GM21528 (cell line): ENCODE measurements at regions not wholly inside any gene's neighbourhood (a gene's known extent, or its start where the extent isn't known, plus 50 kb on each side); places are given as distances from the start of the nearest gene placed in this dataset.
"Not testable (repeated sequence)": the region's sequence is repeated elsewhere in the genome, so short reads cannot be mapped to it uniquely, and the experiment has no call there.

Experiments
- ATAC-seq: cut with Tn5 transposase; IDR thresholded peaks from one replicate; pipeline ENCODE4 v1.9.1; 2021; ENCODE audit warnings: mild to moderate bottlenecking, moderate library complexity; ENCODE audit not compliant: unreplicated experiment, low FRiP score

GRCh38 chr6:134537765-134538164 is 219.9 kb upstream of the SGK1 start:
- not testable (repeated sequence) for ATAC-seq

- ATAC-seq = no peak
Measured at GRCh38 chr6:134537146-134537555, 219.2 kb upstream of the SGK1 start.

GRCh38 chr6:134535831-134536230 is 217.9 kb upstream of the SGK1 start:
- ATAC-seq = no peak

- no peak for ATAC-seq
Measured at GRCh38 chr6:134534708-134535149, 216.8 kb upstream of the SGK1 start.

- no peak for ATAC-seq
Measured at GRCh38 chr6:134533991-134534390, 216.1 kb upstream of the SGK1 start.

GRCh38 chr6:134532694-134533624 is 215.0 kb upstream of the SGK1 start:
- no peak for ATAC-seq

GRCh38 chr6:134531611-134532010 is 213.7 kb upstream of the SGK1 start:
- no peak for ATAC-seq

GRCh38 chr6:134531188-134531551 is 213.3 kb upstream of the SGK1 start:
- ATAC-seq = no peak

- ATAC-seq = no peak
Measured at GRCh38 chr6:134529921-134530320, 212.0 kb upstream of the SGK1 start.

GRCh38 chr6:134529305-134529704 is 211.4 kb upstream of the SGK1 start:
- ATAC-seq = no peak

- ATAC-seq = no peak
Measured at GRCh38 chr6:134527108-134527787, 209.3 kb upstream of the SGK1 start.

- ATAC-seq = no peak
Measured at GRCh38 chr6:134525190-134525868, 207.4 kb upstream of the SGK1 start.

- ATAC-seq = no peak
Measured at GRCh38 chr6:134523903-134524650, 206.2 kb upstream of the SGK1 start.

GRCh38 chr6:134523051-134523450 is 205.1 kb upstream of the SGK1 start:
- ATAC-seq = no peak

- ATAC-seq = no peak
Measured at GRCh38 chr6:134521116-134521501, 203.2 kb upstream of the SGK1 start.

- ATAC-seq = no peak
Measured at GRCh38 chr6:134520181-134521115, 202.5 kb upstream of the SGK1 start.

- ATAC-seq = no peak
Measured at GRCh38 chr6:134519465-134519864, 201.6 kb upstream of the SGK1 start.

GRCh38 chr6:134517868-134518267 is 200.0 kb upstream of the SGK1 start:
- ATAC-seq = no peak

- ATAC-seq = no peak
Measured at GRCh38 chr6:134517145-134517658, 199.3 kb upstream of the SGK1 start.
